ENCODE measurements at regions not wholly inside any gene's neighbourhood (a gene's known extent, or its start where the extent isn't known, plus 50 kb on each side); places are given as distances from the start of the nearest gene placed in this dataset.

- Histone ChIP-seq H3K27ac (ENCODE audit: control insufficient read depth, insufficient read depth, low read length) (no peak overlapping the region), H3K4me2 (ENCODE audit: control insufficient read depth, extremely low read depth, insufficient read depth, low read depth, low read length) (no peak overlapping the region), H3K79me2 (ENCODE audit: control insufficient read depth, insufficient read depth, low read length) (no peaks in the 10 kb centered on the region), H2AFZ (ENCODE audit: control insufficient read depth, low read length) (no peak overlapping the region), H3K27me3 (ENCODE audit: control insufficient read depth, extremely low read depth, insufficient read depth, low read length) (peaks cover 3% of the 10 kb centered on the region), H3K9me3 (ENCODE audit: control insufficient read depth, low read depth, low read length) (no peaks in the 10 kb centered on the region), H3K9me1 (ENCODE audit: control insufficient read depth, extremely low read depth, insufficient read depth, low read length) (no peaks in the 10 kb centered on the region), H3K4me1 (ENCODE audit: control insufficient read depth, extremely low read depth, insufficient read depth, low read length) (no peaks in the 10 kb centered on the region), H3K36me3 (ENCODE audit: control insufficient read depth in 2 of 2, extremely low read depth in 1 of 2, insufficient read depth in 2 of 2, low read length in 2 of 2) (no peaks in the 10 kb centered on the region), H3K4me3 (ENCODE audit: control insufficient read depth in 2 of 3, extremely low read depth in 1 of 3, insufficient read depth in 2 of 3, low read depth in 1 of 3, low read length in 3 of 3) (no peak overlapping the region), H3K9ac (ENCODE audit: control insufficient read depth, extremely low read depth, insufficient read depth, low read length) (no peak overlapping the region), H4K20me1 (ENCODE audit: control insufficient read depth, extremely low read depth, insufficient read depth, low read length) (no peaks in the 10 kb centered on the region)
- TF ChIP-seq CTCF (optimal IDR thresholded peaks at IDR 0.05 in 1 of 3, IDR thresholded peaks at IDR 0.05 in 1 of 3, conservative IDR thresholded peaks at IDR 0.05 in 1 of 3; ENCODE audit: extremely low read depth in 1 of 3, insufficient read depth in 2 of 3, low read length in 3 of 3): no peak
- TF ChIP-seq EZH2 (IDR thresholded peaks at IDR 0.05; ENCODE audit: low read length): no peak
- dilution Hi-C loops (cut with MboI; ENCODE audit: extremely low pct_ligation_motif_present, low sequenced_read_pairs): no loop called here
- DNase-seq (ENCODE audit: low read depth, low spot score) (no peak), FAIRE-seq (no peak)
These were observed 124.7 kb upstream of the GATA6 start for GRCh38 chr18:22044474-22045220.

GRCh38 chr18:22045221-22045918, 124.0 kb upstream of the GATA6 start:
- DNase-seq (ENCODE audit: low read depth, low spot score): no peak
- Histone ChIP-seq H3K79me2 (ENCODE audit: control insufficient read depth, insufficient read depth, low read length) (no peaks in the 10 kb centered on the region), H3K27ac (ENCODE audit: control insufficient read depth, insufficient read depth, low read length) (no peak overlapping the region)

More at GRCh38 chr18:22045221-22045918, 124.0 kb upstream of the GATA6 start:
- Histone ChIP-seq H3K36me3 (ENCODE audit: control insufficient read depth in 2 of 2, extremely low read depth in 1 of 2, insufficient read depth in 2 of 2, low read length in 2 of 2) (no peaks in the 10 kb centered on the region), H3K9ac (ENCODE audit: control insufficient read depth, extremely low read depth, insufficient read depth, low read length) (no peak overlapping the region), H3K9me1 (ENCODE audit: control insufficient read depth, extremely low read depth, insufficient read depth, low read length) (no peaks in the 10 kb centered on the region), H3K4me2 (ENCODE audit: control insufficient read depth, extremely low read depth, insufficient read depth, low read depth, low read length) (no peak overlapping the region), H3K27me3 (ENCODE audit: control insufficient read depth, extremely low read depth, insufficient read depth, low read length) (peaks cover 3% of the 10 kb centered on the region), H3K4me3 (ENCODE audit: control insufficient read depth in 2 of 3, extremely low read depth in 1 of 3, insufficient read depth in 2 of 3, low read depth in 1 of 3, low read length in 3 of 3) (no peak overlapping the region), H3K9me3 (ENCODE audit: control insufficient read depth, low read depth, low read length) (no peaks in the 10 kb centered on the region), H2AFZ (ENCODE audit: control insufficient read depth, low read length) (no peak overlapping the region), H4K20me1 (ENCODE audit: control insufficient read depth, extremely low read depth, insufficient read depth, low read length) (no peaks in the 10 kb centered on the region), H3K4me1 (ENCODE audit: control insufficient read depth, extremely low read depth, insufficient read depth, low read length) (no peaks in the 10 kb centered on the region)
- FAIRE-seq: no peak
- dilution Hi-C loops (cut with MboI; ENCODE audit: extremely low pct_ligation_motif_present, low sequenced_read_pairs): no loop called here
- TF ChIP-seq EZH2 (IDR thresholded peaks at IDR 0.05; ENCODE audit: low read length) (no peak), CTCF (optimal IDR thresholded peaks at IDR 0.05 in 1 of 3, IDR thresholded peaks at IDR 0.05 in 1 of 3, conservative IDR thresholded peaks at IDR 0.05 in 1 of 3; ENCODE audit: extremely low read depth in 1 of 3, insufficient read depth in 2 of 3, low read length in 3 of 3) (no peak)

All from keratinocyte (primary cell).